Neural cell (in vitro differentiated cells): ENCODE measurements at regions not wholly inside any gene's neighbourhood (a gene's known extent, or its start where the extent isn't known, plus 50 kb on each side); places are given as distances from the start of the nearest gene placed in this dataset.

Source experiments
- REST ChIP-seq: IDR thresholded peaks from 2 replicates; pipeline ENCODE4 v1.6.1; 2012; ENCODE audit warnings: borderline replicate concordance
- SMC3 ChIP-seq: fragments of 450-650 bp; conservative IDR thresholded peaks from 2 replicates; pipeline ENCODE4 v1.6.1; 2014; ENCODE audit warnings: antibody characterized with exemption, mild to moderate bottlenecking, moderate library complexity; ENCODE audit not compliant: poor library complexity
- TF ChIP-seq, protein P1 (sequence below): fragments of 450-650 bp; IDR thresholded peaks from 2 replicates; pipeline ENCODE4 v1.5.1; 2014; ENCODE audit warnings: antibody characterized with exemption, mild to moderate bottlenecking, moderate library complexity; ENCODE audit not compliant: poor library complexity, severe bottlenecking

DNA sequence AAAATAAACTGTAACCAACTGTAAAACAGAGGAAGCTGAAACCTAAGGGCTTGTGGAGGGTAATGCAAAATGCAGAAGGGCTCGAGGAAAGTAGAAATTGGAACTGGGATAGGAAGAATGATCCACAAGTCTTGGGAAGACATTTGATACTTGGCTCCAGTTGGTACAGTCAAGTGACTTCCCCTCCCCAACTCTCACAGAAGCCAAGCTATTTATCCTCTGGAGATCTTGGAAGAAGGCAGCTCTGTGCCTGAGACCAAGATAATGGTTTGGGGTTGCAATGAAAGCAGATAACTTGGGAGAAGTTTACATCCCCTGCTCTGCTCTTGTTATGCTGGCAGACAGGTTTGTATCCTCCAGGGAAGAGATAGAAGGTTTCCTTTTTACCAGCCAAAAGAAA is 198.9 kb upstream of the ZC3H12C start:
- TF ChIP-seq, protein P1, sequence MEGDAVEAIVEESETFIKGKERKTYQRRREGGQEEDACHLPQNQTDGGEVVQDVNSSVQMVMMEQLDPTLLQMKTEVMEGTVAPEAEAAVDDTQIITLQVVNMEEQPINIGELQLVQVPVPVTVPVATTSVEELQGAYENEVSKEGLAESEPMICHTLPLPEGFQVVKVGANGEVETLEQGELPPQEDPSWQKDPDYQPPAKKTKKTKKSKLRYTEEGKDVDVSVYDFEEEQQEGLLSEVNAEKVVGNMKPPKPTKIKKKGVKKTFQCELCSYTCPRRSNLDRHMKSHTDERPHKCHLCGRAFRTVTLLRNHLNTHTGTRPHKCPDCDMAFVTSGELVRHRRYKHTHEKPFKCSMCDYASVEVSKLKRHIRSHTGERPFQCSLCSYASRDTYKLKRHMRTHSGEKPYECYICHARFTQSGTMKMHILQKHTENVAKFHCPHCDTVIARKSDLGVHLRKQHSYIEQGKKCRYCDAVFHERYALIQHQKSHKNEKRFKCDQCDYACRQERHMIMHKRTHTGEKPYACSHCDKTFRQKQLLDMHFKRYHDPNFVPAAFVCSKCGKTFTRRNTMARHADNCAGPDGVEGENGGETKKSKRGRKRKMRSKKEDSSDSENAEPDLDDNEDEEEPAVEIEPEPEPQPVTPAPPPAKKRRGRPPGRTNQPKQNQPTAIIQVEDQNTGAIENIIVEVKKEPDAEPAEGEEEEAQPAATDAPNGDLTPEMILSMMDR, result no peak
- TF ChIP-seq REST, result no peak
- no peak for TF ChIP-seq SMC3
